ENCODE measurements at regions not wholly inside any gene's neighbourhood (a gene's known extent, or its start where the extent isn't known, plus 50 kb on each side); places are given as distances from the start of the nearest gene placed in this dataset.

DNA sequence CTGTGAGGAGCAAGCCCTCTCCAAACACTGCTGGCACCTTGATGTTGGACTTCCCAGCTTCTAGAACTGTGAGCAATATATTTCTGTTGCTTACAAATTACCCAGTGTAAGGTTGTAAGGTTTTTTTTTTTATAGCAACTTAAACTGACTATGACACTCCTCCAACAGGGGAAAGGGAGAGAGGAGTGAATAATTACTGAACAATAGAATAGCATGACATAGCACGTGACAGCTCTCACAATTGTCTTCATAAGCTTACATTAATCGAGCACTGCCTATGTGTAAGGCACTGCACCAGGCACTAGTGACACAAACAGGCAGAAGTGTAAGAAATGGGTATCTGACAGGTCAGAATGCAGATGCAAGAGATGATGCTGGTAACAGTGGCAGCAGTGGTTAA is 136.9 kb downstream of the FAT3 start:
- H3K27me3 Mint-ChIP-seq (ENCODE audit: insufficient read depth, low read depth, poor library complexity): no peaks in the 10 kb centered on the region
- Histone ChIP-seq H3K4me1 (ENCODE audit: insufficient read depth) (peaks cover 4% of the 10 kb centered on the region; the same call in 1 of the 2 replicates), H4K20me1 (replicated peaks; ENCODE audit: insufficient read depth) (peaks cover 33% of the 10 kb centered on the region), H3F3A (replicated peaks; ENCODE audit: low read depth) (no peaks in the 10 kb centered on the region), H3K9me2 (ENCODE audit: insufficient read depth) (peaks cover 6% of the 10 kb centered on the region; the same call in 1 of the 2 replicates), H3K36me3 (ENCODE audit: insufficient read depth) (no peaks in the 10 kb centered on the region), H3K27me3 (ENCODE audit: insufficient read depth) (no peaks in the 10 kb centered on the region), H3K4me2 (no peak overlapping the region), H3K27ac (ENCODE audit: low read depth) (no peak overlapping the region), H3K4me3 (no peak overlapping the region), H3K79me2 (replicated peaks; ENCODE audit: insufficient read depth) (peaks cover 93% of the 10 kb centered on the region), H2AFZ (no peak overlapping the region)
- ATAC-seq: no peak
- peaks cover 17% of the 10 kb centered on the region for H3K36me3 Mint-ChIP-seq (ENCODE audit: low read depth)
- no peak overlapping the region for H3K4me3 Mint-ChIP-seq
- no peaks in the 10 kb centered on the region for H3K9me3 Mint-ChIP-seq
- TF ChIP-seq EZH2 (IDR thresholded peaks at IDR 0.05; ENCODE audit: low read depth, unreplicated experiment) (no peak), EZH2phosphoT487 (IDR thresholded peaks at IDR 0.05; ENCODE audit: unreplicated experiment) (no peak)
- DNase-seq (ENCODE audit: low spot score): no peak
- peaks cover 20% of the 10 kb centered on the region for H3K4me1 Mint-ChIP-seq
- no peak overlapping the region for H3K27ac Mint-ChIP-seq

DNA sequence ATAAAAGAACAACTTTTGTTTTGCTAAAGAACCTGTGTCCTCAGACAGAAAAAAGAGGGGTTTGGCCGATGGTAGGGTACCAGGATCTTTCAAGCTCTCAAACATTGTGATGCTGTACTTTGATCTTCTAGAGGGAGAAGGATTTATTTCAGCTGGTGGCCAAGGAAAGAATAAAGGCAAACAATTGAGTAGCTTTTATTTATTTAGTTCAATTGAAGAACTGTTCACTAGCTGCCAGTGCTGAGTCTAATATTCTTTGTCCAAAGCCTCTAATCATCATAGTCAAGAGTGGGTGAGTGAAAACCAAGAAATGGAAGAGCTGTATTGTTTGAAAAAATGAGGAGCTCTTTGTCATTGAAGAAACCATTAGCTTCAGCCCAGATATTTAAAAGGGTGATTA is 138.4 kb downstream of the FAT3 start:
- no peak overlapping the region for H3K27ac Mint-ChIP-seq
- TF ChIP-seq POLR2AphosphoS5 (IDR thresholded peaks at IDR 0.05; ENCODE audit: low read depth) (no peak), JUNB (IDR thresholded peaks at IDR 0.05; ENCODE audit: unreplicated experiment) (no peak), ZNF114 (CRISPR knock-in tag; IDR thresholded peaks at IDR 0.05) (no peak), NANOG (IDR thresholded peaks at IDR 0.05; ENCODE audit: borderline replicate concordance) (no peak), ZNF331 (CRISPR knock-in tag; IDR thresholded peaks at IDR 0.05; ENCODE audit: low read depth) (no peak), STAT1 (IDR thresholded peaks at IDR 0.05; ENCODE audit: unreplicated experiment) (no peak), CREB1 (CRISPR knock-in tag; IDR thresholded peaks at IDR 0.05; ENCODE audit: low read depth) (no peak), EZH2 (IDR thresholded peaks at IDR 0.05; ENCODE audit: low read depth, unreplicated experiment) (no peak)
- TF ChIP-seq, protein P1, sequence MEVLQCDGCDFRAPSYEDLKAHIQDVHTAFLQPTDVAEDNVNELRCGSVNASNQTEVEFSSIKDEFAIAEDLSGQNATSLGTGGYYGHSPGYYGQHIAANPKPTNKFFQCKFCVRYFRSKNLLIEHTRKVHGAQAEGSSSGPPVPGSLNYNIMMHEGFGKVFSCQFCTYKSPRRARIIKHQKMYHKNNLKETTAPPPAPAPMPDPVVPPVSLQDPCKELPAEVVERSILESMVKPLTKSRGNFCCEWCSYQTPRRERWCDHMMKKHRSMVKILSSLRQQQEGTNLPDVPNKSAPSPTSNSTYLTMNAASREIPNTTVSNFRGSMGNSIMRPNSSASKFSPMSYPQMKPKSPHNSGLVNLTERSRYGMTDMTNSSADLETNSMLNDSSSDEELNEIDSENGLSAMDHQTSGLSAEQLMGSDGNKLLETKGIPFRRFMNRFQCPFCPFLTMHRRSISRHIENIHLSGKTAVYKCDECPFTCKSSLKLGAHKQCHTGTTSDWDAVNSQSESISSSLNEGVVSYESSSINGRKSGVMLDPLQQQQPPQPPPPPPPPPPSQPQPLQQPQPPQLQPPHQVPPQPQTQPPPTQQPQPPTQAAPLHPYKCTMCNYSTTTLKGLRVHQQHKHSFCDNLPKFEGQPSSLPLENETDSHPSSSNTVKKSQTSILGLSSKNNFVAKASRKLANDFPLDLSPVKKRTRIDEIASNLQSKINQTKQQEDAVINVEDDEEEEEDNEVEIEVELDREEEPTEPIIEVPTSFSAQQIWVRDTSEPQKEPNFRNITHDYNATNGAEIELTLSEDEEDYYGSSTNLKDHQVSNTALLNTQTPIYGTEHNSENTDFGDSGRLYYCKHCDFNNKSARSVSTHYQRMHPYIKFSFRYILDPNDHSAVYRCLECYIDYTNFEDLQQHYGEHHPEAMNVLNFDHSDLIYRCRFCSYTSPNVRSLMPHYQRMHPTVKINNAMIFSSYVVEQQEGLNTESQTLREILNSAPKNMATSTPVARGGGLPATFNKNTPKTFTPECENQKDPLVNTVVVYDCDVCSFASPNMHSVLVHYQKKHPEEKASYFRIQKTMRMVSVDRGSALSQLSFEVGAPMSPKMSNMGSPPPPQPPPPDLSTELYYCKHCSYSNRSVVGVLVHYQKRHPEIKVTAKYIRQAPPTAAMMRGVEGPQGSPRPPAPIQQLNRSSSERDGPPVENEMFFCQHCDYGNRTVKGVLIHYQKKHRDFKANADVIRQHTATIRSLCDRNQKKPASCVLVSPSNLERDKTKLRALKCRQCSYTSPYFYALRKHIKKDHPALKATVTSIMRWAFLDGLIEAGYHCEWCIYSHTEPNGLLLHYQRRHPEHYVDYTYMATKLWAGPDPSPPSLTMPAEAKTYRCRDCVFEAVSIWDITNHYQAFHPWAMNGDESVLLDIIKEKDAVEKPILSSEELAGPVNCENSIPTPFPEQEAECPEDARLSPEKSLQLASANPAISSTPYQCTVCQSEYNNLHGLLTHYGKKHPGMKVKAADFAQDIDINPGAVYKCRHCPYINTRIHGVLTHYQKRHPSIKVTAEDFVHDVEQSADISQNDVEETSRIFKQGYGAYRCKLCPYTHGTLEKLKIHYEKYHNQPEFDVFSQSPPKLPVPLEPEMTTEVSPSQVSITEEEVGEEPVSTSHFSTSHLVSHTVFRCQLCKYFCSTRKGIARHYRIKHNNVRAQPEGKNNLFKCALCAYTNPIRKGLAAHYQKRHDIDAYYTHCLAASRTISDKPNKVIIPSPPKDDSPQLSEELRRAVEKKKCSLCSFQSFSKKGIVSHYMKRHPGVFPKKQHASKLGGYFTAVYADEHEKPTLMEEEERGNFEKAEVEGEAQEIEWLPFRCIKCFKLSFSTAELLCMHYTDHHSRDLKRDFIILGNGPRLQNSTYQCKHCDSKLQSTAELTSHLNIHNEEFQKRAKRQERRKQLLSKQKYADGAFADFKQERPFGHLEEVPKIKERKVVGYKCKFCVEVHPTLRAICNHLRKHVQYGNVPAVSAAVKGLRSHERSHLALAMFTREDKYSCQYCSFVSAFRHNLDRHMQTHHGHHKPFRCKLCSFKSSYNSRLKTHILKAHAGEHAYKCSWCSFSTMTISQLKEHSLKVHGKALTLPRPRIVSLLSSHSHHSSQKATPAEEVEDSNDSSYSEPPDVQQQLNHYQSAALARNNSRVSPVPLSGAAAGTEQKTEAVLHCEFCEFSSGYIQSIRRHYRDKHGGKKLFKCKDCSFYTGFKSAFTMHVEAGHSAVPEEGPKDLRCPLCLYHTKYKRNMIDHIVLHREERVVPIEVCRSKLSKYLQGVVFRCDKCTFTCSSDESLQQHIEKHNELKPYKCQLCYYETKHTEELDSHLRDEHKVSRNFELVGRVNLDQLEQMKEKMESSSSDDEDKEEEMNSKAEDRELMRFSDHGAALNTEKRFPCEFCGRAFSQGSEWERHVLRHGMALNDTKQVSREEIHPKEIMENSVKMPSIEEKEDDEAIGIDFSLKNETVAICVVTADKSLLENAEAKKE (CRISPR knock-in tag; IDR thresholded peaks at IDR 0.05): no peak
- TF ChIP-seq, protein P2, sequence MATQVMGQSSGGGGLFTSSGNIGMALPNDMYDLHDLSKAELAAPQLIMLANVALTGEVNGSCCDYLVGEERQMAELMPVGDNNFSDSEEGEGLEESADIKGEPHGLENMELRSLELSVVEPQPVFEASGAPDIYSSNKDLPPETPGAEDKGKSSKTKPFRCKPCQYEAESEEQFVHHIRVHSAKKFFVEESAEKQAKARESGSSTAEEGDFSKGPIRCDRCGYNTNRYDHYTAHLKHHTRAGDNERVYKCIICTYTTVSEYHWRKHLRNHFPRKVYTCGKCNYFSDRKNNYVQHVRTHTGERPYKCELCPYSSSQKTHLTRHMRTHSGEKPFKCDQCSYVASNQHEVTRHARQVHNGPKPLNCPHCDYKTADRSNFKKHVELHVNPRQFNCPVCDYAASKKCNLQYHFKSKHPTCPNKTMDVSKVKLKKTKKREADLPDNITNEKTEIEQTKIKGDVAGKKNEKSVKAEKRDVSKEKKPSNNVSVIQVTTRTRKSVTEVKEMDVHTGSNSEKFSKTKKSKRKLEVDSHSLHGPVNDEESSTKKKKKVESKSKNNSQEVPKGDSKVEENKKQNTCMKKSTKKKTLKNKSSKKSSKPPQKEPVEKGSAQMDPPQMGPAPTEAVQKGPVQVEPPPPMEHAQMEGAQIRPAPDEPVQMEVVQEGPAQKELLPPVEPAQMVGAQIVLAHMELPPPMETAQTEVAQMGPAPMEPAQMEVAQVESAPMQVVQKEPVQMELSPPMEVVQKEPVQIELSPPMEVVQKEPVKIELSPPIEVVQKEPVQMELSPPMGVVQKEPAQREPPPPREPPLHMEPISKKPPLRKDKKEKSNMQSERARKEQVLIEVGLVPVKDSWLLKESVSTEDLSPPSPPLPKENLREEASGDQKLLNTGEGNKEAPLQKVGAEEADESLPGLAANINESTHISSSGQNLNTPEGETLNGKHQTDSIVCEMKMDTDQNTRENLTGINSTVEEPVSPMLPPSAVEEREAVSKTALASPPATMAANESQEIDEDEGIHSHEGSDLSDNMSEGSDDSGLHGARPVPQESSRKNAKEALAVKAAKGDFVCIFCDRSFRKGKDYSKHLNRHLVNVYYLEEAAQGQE (IDR thresholded peaks at IDR 0.05; ENCODE audit: unreplicated experiment): no peak
- TF ChIP-seq, protein P3, sequence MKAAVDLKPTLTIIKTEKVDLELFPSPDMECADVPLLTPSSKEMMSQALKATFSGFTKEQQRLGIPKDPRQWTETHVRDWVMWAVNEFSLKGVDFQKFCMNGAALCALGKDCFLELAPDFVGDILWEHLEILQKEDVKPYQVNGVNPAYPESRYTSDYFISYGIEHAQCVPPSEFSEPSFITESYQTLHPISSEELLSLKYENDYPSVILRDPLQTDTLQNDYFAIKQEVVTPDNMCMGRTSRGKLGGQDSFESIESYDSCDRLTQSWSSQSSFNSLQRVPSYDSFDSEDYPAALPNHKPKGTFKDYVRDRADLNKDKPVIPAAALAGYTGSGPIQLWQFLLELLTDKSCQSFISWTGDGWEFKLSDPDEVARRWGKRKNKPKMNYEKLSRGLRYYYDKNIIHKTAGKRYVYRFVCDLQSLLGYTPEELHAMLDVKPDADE (IDR thresholded peaks at IDR 0.05): no peak

More for the DNA sequence above, 138.4 kb downstream of the FAT3 start:
- Histone ChIP-seq H3K27me3 (ENCODE audit: insufficient read depth) (no peaks in the 10 kb centered on the region), H4K20me1 (replicated peaks; ENCODE audit: insufficient read depth) (peaks cover 33% of the 10 kb centered on the region), H3K79me2 (replicated peaks; ENCODE audit: insufficient read depth) (peaks cover 91% of the 10 kb centered on the region), H3F3A (replicated peaks; ENCODE audit: low read depth) (no peaks in the 10 kb centered on the region), H2AFZ (no peak overlapping the region), H3K9me2 (ENCODE audit: insufficient read depth) (peaks cover 6% of the 10 kb centered on the region; the same call in 1 of the 2 replicates), H3K4me2 (no peak overlapping the region), H3K4me1 (ENCODE audit: insufficient read depth) (peaks cover 4% of the 10 kb centered on the region; the same call in 1 of the 2 replicates), H3K4me3 (no peak overlapping the region), H3K27ac (ENCODE audit: low read depth) (no peak overlapping the region), H3K36me3 (ENCODE audit: insufficient read depth) (no peaks in the 10 kb centered on the region)
- H3K36me3 Mint-ChIP-seq (ENCODE audit: low read depth): peaks cover 20% of the 10 kb centered on the region
- H3K4me3 Mint-ChIP-seq: no peak overlapping the region
- H3K27me3 Mint-ChIP-seq (ENCODE audit: insufficient read depth, low read depth, poor library complexity): no peaks in the 10 kb centered on the region
- no peak for DNase-seq (ENCODE audit: low spot score)
- peaks cover 20% of the 10 kb centered on the region for H3K4me1 Mint-ChIP-seq
- H3K9me3 Mint-ChIP-seq: no peaks in the 10 kb centered on the region
- no peak for ATAC-seq

Data from GM23338 (cell line).